WERI-Rb-1 (cell line): ENCODE measurements at regions not wholly inside any gene's neighbourhood (a gene's known extent, or its start where the extent isn't known, plus 50 kb on each side); places are given as distances from the start of the nearest gene placed in this dataset.

ENCODE experiments used
- DNase-seq: peaks from one replicate; pipeline ENCODE4 v3.0.0-alpha.2; 2020
- H3K27ac ChIP-seq: fragments of 250-450 bp; sonication (Bioruptor Pico); 2 replicates; pipeline ENCODE4 v1.5.1; 2020; ENCODE audit warnings: mild to moderate bottlenecking, moderate library complexity
- H3K27me3 ChIP-seq: fragments of 250-450 bp; sonication (Bioruptor Pico); 2 replicates; pipeline ENCODE4 v1.5.1; 2021; ENCODE audit warnings: mild to moderate bottlenecking, low read depth, moderate library complexity; ENCODE audit not compliant: insufficient read depth, severe bottlenecking
- H3K36me3 ChIP-seq: fragments of 250-450 bp; sonication (Bioruptor Pico); 2 replicates; pipeline ENCODE4 v1.5.1; 2020; ENCODE audit warnings: mild to moderate bottlenecking, moderate library complexity
- H3K4me3 ChIP-seq: 2 replicates; pipeline ENCODE4 v1.5.1; 2011; ENCODE audit warnings: low read depth, mild to moderate bottlenecking, control low read depth, low read length
- H3K9me3 ChIP-seq: fragments of 250-450 bp; sonication (Bioruptor Pico); 2 replicates; pipeline ENCODE4 v1.5.1; 2021; ENCODE audit warnings: mild to moderate bottlenecking, moderate library complexity; ENCODE audit not compliant: severe bottlenecking
- CTCF ChIP-seq: IDR thresholded peaks from 2 replicates; pipeline ENCODE4 v1.5.1; 2011; ENCODE audit warnings: low read depth, mild to moderate bottlenecking, control low read depth, inconsistent platforms, low read length

- no peak for TF ChIP-seq CTCF
- H3K27me3 ChIP-seq: peaks cover 3% of the 10 kb centered on the region
- H3K9me3 ChIP-seq: no peaks in the 10 kb centered on the region
- H3K36me3 ChIP-seq: no peaks in the 10 kb centered on the region
- no peak overlapping the region for H3K4me3 ChIP-seq
- no peak overlapping the region for H3K27ac ChIP-seq
- no peak for DNase-seq
Measured at GRCh38 chr17:70882504-70882903, 713.2 kb downstream of the KCNJ2 start.

GRCh38 chr17:70886648-70887047 is 717.3 kb downstream of the KCNJ2 start:
- no peak for TF ChIP-seq CTCF

GRCh38 chr17:70888324-70888723 is 719.0 kb downstream of the KCNJ2 start:
- H3K4me3 ChIP-seq: no peak overlapping the region
- TF ChIP-seq CTCF: no peak

More at GRCh38 chr17:70886648-70887047, 717.3 kb downstream of the KCNJ2 start:
- no peaks in the 10 kb centered on the region for H3K27me3 ChIP-seq
- H3K9me3 ChIP-seq: no peaks in the 10 kb centered on the region
- no peaks in the 10 kb centered on the region for H3K36me3 ChIP-seq
- H3K27ac ChIP-seq: no peak overlapping the region
- no peak overlapping the region for H3K4me3 ChIP-seq
- no peak for DNase-seq

GRCh38 chr17:70891306-70891705 is 722.0 kb downstream of the KCNJ2 start:
- H3K27me3 ChIP-seq: no peaks in the 10 kb centered on the region
- DNase-seq: no peak
- no peak overlapping the region for H3K27ac ChIP-seq
- no peak overlapping the region for H3K4me3 ChIP-seq
- TF ChIP-seq CTCF: no peak
- no peaks in the 10 kb centered on the region for H3K9me3 ChIP-seq
- H3K36me3 ChIP-seq: no peaks in the 10 kb centered on the region

More at GRCh38 chr17:70888324-70888723, 719.0 kb downstream of the KCNJ2 start:
- no peaks in the 10 kb centered on the region for H3K27me3 ChIP-seq
- no peak overlapping the region for H3K27ac ChIP-seq
- no peaks in the 10 kb centered on the region for H3K9me3 ChIP-seq
- no peak for DNase-seq
- no peaks in the 10 kb centered on the region for H3K36me3 ChIP-seq

GRCh38 chr17:70892527-70892926 is 723.2 kb downstream of the KCNJ2 start:
- Histone ChIP-seq H3K27ac (no peak overlapping the region), H3K4me3 (no peak overlapping the region)

More at GRCh38 chr17:70892527-70892926, 723.2 kb downstream of the KCNJ2 start:
- Histone ChIP-seq H3K36me3 (no peaks in the 10 kb centered on the region), H3K27me3 (no peaks in the 10 kb centered on the region), H3K9me3 (no peaks in the 10 kb centered on the region)
- no peak for DNase-seq
- no peak for TF ChIP-seq CTCF
